ENCODE measurements at regions not wholly inside any gene's neighbourhood (a gene's known extent, or its start where the extent isn't known, plus 50 kb on each side); places are given as distances from the start of the nearest gene placed in this dataset.

GRCh38 chr22:47446821-47447810 is 684.7 kb downstream of the TBC1D22A start:
- TF ChIP-seq CTCF (IDR thresholded peaks at IDR 0.05) (no peak), POLR2A (IDR thresholded peaks at IDR 0.05) (no peak)

Data from esophagus squamous epithelium (tissue), 4 donors.